Fibroblast of gingiva (primary cell): ENCODE measurements at regions not wholly inside any gene's neighbourhood (a gene's known extent, or its start where the extent isn't known, plus 50 kb on each side); places are given as distances from the start of the nearest gene placed in this dataset.
"Not testable (repeated sequence)": the region's sequence is repeated elsewhere in the genome, so short reads cannot be mapped to it uniquely, and the experiment has no call there.

ENCODE experiments used
- DNase-seq: peaks from one replicate; pipeline ENCODE4 v3.0.0-alpha.2; 2011; ENCODE audit warnings: low read depth

GRCh38 chr12:127079636-127080035 is 1187.3 kb upstream of the TMEM132C start:
- no peak for DNase-seq

- no peak for DNase-seq
Measured at GRCh38 chr12:127081058-127081457, 1185.9 kb upstream of the TMEM132C start.

GRCh38 chr12:127083008-127083949 is 1183.7 kb upstream of the TMEM132C start:
- peak; percentile 69 for DNase-seq

- DNase-seq: no peak
Measured at GRCh38 chr12:127101076-127101475, 1165.9 kb upstream of the TMEM132C start.

GRCh38 chr12:127106041-127106440 is 1160.9 kb upstream of the TMEM132C start:
- no peak for DNase-seq

- DNase-seq: no peak
Measured at GRCh38 chr12:127106697-127107096, 1160.3 kb upstream of the TMEM132C start.

GRCh38 chr12:127107744-127108143 is 1159.2 kb upstream of the TMEM132C start:
- DNase-seq: no peak

- peak; percentile 54 for DNase-seq
Measured at GRCh38 chr12:127108360-127109215, 1158.4 kb upstream of the TMEM132C start.

- DNase-seq: no peak
Measured at GRCh38 chr12:127113945-127114344, 1153.0 kb upstream of the TMEM132C start.

- no peak for DNase-seq
Measured at GRCh38 chr12:127115468-127116035, 1151.4 kb upstream of the TMEM132C start.

GRCh38 chr12:127118251-127118650 is 1148.7 kb upstream of the TMEM132C start:
- DNase-seq: no peak

- DNase-seq: no peak
Measured at GRCh38 chr12:127119600-127120140, 1147.3 kb upstream of the TMEM132C start.

- no peak for DNase-seq
Measured at GRCh38 chr12:127120851-127121250, 1146.1 kb upstream of the TMEM132C start.

GRCh38 chr12:127121494-127122084 is 1145.4 kb upstream of the TMEM132C start:
- no peak for DNase-seq

GRCh38 chr12:127125607-127126259 is 1141.2 kb upstream of the TMEM132C start:
- DNase-seq: peak; percentile 69

- DNase-seq: no peak
Measured at GRCh38 chr12:127126260-127126628, 1140.7 kb upstream of the TMEM132C start.

GRCh38 chr12:127127897-127128296 is 1139.1 kb upstream of the TMEM132C start:
- no peak for DNase-seq

GRCh38 chr12:127130506-127131124 is 1136.4 kb upstream of the TMEM132C start:
- DNase-seq: no peak

- no peak for DNase-seq
Measured at GRCh38 chr12:127133675-127134335, 1133.2 kb upstream of the TMEM132C start.

GRCh38 chr12:127140864-127141484 is 1126.0 kb upstream of the TMEM132C start:
- not testable (repeated sequence) for DNase-seq
